IMR-90 (cell line): ENCODE measurements at regions not wholly inside any gene's neighbourhood (a gene's known extent, or its start where the extent isn't known, plus 50 kb on each side); places are given as distances from the start of the nearest gene placed in this dataset.

Source experiments
- ATAC-seq: fragments of 200-7000 bp; cut with Tn5 transposase; 2 replicates; pipeline ENCODE4 v1.9.1; 2020; ENCODE audit warnings: low read depth, mild to moderate bottlenecking, moderate library complexity
- BruUV-seq: library from RNA; stranded (reverse); fragments of 400-500 nt; replicated peaks from 2 replicates; lab custom pipeline; 2021; lab: Mats Ljungman, UMichigan
- CTCF ChIA-PET: fragments of 300-600 bp; formaldehyde crosslinking; extraction: SDS; loops from one replicate; lab custom pipeline; 2021; ENCODE audit warnings: antibody characterized with exemption; lab: Yijun Ruan, JAX
- POLR2A ChIA-PET: fragments of 300-600 bp; sonication (Branson Sonifier 250); formaldehyde crosslinking; loops from one replicate; lab custom pipeline; 2022; ENCODE audit warnings: antibody characterized with exemption; ENCODE audit not compliant: unreplicated experiment; lab: Charles Lee
- DNase-seq: peaks from one replicate; pipeline ENCODE4 v3.0.0; 2013
- H2AFZ ChIP-seq: replicated peaks from 2 replicates; pipeline ENCODE3; 2013; ENCODE audit warnings: low read length, mild to moderate bottlenecking; ENCODE audit not compliant: poor library complexity
- H2AK5ac ChIP-seq: 2 replicates; pipeline ENCODE4 v1.6.1; 2013; ENCODE audit warnings: low read depth, low read length, inconsistent platforms
- H2AK9ac ChIP-seq: replicated peaks from 2 replicates; pipeline ENCODE3; 2013; ENCODE audit warnings: mild to moderate bottlenecking, low read depth, low read length, moderate library complexity; ENCODE audit not compliant: poor library complexity
- H2BK120ac ChIP-seq: 2 replicates; pipeline ENCODE4 v1.6.1; 2013; ENCODE audit warnings: low read depth, low read length, inconsistent platforms
- H2BK15ac ChIP-seq: 3 replicates; pipeline ENCODE4 v1.6.1; 2013; ENCODE audit warnings: low read depth, low read length, inconsistent platforms
- H2BK20ac ChIP-seq: 2 replicates; pipeline ENCODE4 v1.6.1; 2013; ENCODE audit warnings: low read depth, mild to moderate bottlenecking, inconsistent platforms, low read length, moderate library complexity
- H2BK5ac ChIP-seq: 2 replicates; pipeline ENCODE4 v1.6.1; 2013; ENCODE audit warnings: mild to moderate bottlenecking, low read depth, low read length, inconsistent platforms; ENCODE audit not compliant: poor library complexity, severe bottlenecking
- H3K14ac ChIP-seq: replicated peaks from 2 replicates; pipeline ENCODE4 v1.6.1; 2013; ENCODE audit warnings: low read depth, low read length, inconsistent platforms
- H3K18ac ChIP-seq: 2 replicates; pipeline ENCODE4 v1.6.1; 2013; ENCODE audit warnings: low read depth, low read length, control low read depth
- H3K23ac ChIP-seq: 2 replicates; pipeline ENCODE4 v1.6.1; 2013; ENCODE audit warnings: low read depth, low read length, inconsistent platforms
- H3K27ac ChIP-seq: 2 replicates; pipeline ENCODE4 v1.5.1; 2013; ENCODE audit warnings: mild to moderate bottlenecking, control low read depth, low read length; ENCODE audit not compliant: insufficient read depth
- H3K27me3 ChIP-seq: 2 replicates; pipeline ENCODE4 v1.6.1; 2013; ENCODE audit warnings: low read length; ENCODE audit not compliant: control insufficient read depth, insufficient read depth
- H3K36me3 ChIP-seq: 2 replicates; pipeline ENCODE4 v1.6.1; 2013; ENCODE audit warnings: low read length, mixed read lengths; ENCODE audit not compliant: control insufficient read depth, insufficient read depth
- H3K4ac ChIP-seq: 2 replicates; pipeline ENCODE4 v1.6.1; 2013; ENCODE audit warnings: low read depth, low read length, inconsistent platforms
- H3K4me1 ChIP-seq: 2 replicates; pipeline ENCODE4 v1.6.1; 2013; ENCODE audit warnings: low read length, mixed read lengths; ENCODE audit not compliant: control insufficient read depth, insufficient read depth
- H3K4me2 ChIP-seq: 2 replicates; pipeline ENCODE4 v1.6.1; 2013; ENCODE audit warnings: low read depth, mild to moderate bottlenecking, control low read depth, low read length, moderate library complexity
- H3K4me3 ChIP-seq: 2 replicates; pipeline ENCODE4 v1.5.1; 2013; ENCODE audit warnings: low read depth, mild to moderate bottlenecking, control low read depth, low read length, moderate library complexity; ENCODE audit not compliant: insufficient read depth
- H3K56ac ChIP-seq: 2 replicates; pipeline ENCODE4 v1.6.1; 2013; ENCODE audit warnings: low read length, inconsistent platforms; ENCODE audit not compliant: insufficient read depth; ENCODE audit errors: extremely low read depth
- H3K79me1 ChIP-seq, 2 experiments: 2 replicates each; pipeline ENCODE4 v1.6.1; 2013; ENCODE audit warnings: low read length in 2 of 2, inconsistent platforms in 1 of 2, low read depth in 1 of 2
- H3K9ac ChIP-seq: 2 replicates; pipeline ENCODE4 v1.6.1; 2013; ENCODE audit warnings: low read depth, low read length, control low read depth
- H3K9me1 ChIP-seq: 2 replicates; pipeline ENCODE4 v1.6.1; 2013; ENCODE audit warnings: low read length, inconsistent platforms; ENCODE audit not compliant: insufficient read depth
- H3K9me3 ChIP-seq: 2 replicates; pipeline ENCODE4 v1.6.1; 2013; ENCODE audit warnings: low read length; ENCODE audit not compliant: control insufficient read depth, insufficient read depth
- H4K20me1 ChIP-seq: 2 replicates; pipeline ENCODE4 v1.6.1; 2013; ENCODE audit warnings: low read length, inconsistent platforms; ENCODE audit not compliant: insufficient read depth
- H4K5ac ChIP-seq: 2 replicates; pipeline ENCODE4 v1.6.1; 2013; ENCODE audit warnings: mild to moderate bottlenecking, low read depth, low read length, control low read depth
- H4K8ac ChIP-seq, 2 experiments: 2 replicates each; pipeline ENCODE4 v1.6.1; 2013; ENCODE audit warnings: low read depth in 2 of 2, low read length in 2 of 2, control low read depth in 1 of 2, inconsistent platforms in 1 of 2
- H4K91ac ChIP-seq: 2 replicates; pipeline ENCODE4 v1.6.1; 2013; ENCODE audit warnings: low read depth, low read length, inconsistent platforms; ENCODE audit not compliant: insufficient read depth
- BHLHE40 ChIP-seq: fragments of 150-350 bp; IDR thresholded peaks from 2 replicates; pipeline ENCODE4 v1.6.1; 2016; ENCODE audit warnings: mild to moderate bottlenecking, low read depth, low read length
- CEBPB ChIP-seq: IDR thresholded peaks from 2 replicates; pipeline ENCODE4 v1.6.1; 2012; ENCODE audit warnings: low read depth, low read length, improper control_type of control experiment
- MAFK ChIP-seq: IDR thresholded peaks from 2 replicates; pipeline ENCODE4 v1.6.1; 2012; ENCODE audit warnings: low read depth, low read length, improper control_type of control experiment
- MXI1 ChIP-seq: IDR thresholded peaks from 2 replicates; pipeline ENCODE4 v1.6.1; 2012; ENCODE audit warnings: low read depth, mild to moderate bottlenecking, low read length, moderate library complexity, borderline replicate concordance
- NFE2L2 ChIP-seq: fragments of 150-350 bp; IDR thresholded peaks from 2 replicates; pipeline ENCODE4 v1.6.1; 2016; ENCODE audit warnings: low read depth, mild to moderate bottlenecking, low read length
- RCOR1 ChIP-seq: IDR thresholded peaks from 2 replicates; pipeline ENCODE4 v1.6.1; 2012; ENCODE audit warnings: mild to moderate bottlenecking, low read length, improper control_type of control experiment; ENCODE audit not compliant: insufficient replicate concordance
- RFX5 ChIP-seq: IDR thresholded peaks from 2 replicates; pipeline ENCODE4 v1.8.0; 2012; ENCODE audit warnings: low read depth, mild to moderate bottlenecking, low read length, moderate library complexity
- SMC3 ChIP-seq: fragments of 150-350 bp; IDR thresholded peaks from 2 replicates; pipeline ENCODE4 v1.6.1; 2016; ENCODE audit warnings: low read depth, mild to moderate bottlenecking, antibody characterized with exemption, low read length, moderate library complexity
- WGBS, 2 experiments: methylation state at CpG; one replicate each; pipeline versions ENCODE4 v1.1.5 to v1.1.7; 2013; ENCODE audit warnings: missing lambda C conversion rate in 2 of 2; ENCODE audit not compliant: insufficient read length in 1 of 2; ENCODE audit errors: extremely low coverage in 2 of 2; 5-methylcytosine and 5-hydroxymethylcytosine counted together
- dilution Hi-C: fragments of 300-500 bp; cut with HindIII; formaldehyde crosslinking; loops from one replicate; pipeline ENCODE4 v1.14.3; 2018; ENCODE audit warnings: low sequenced_read_pairs; ENCODE audit not compliant: unreplicated experiment
- in situ Hi-C: fragments of 300-500 bp; cut with MboI; formaldehyde crosslinking; loops from 3 replicates; pipeline ENCODE4 v1.14.3; 2019; ENCODE audit warnings: low sequenced_read_pairs, inconsistent platforms, mixed read lengths
- intact Hi-C: fragments of 100-400 bp; cut with micrococcal nuclease; formaldehyde crosslinking; loops from 2 replicates; pipeline ENCODE4 v1.10.0; 2022
- TF ChIP-seq, protein P1 (sequence below): conservative IDR thresholded peaks from 2 replicates; pipeline ENCODE4 v1.5.1; 2012; ENCODE audit warnings: mild to moderate bottlenecking, low read depth, low read length, improper control_type of control experiment

DNA sequence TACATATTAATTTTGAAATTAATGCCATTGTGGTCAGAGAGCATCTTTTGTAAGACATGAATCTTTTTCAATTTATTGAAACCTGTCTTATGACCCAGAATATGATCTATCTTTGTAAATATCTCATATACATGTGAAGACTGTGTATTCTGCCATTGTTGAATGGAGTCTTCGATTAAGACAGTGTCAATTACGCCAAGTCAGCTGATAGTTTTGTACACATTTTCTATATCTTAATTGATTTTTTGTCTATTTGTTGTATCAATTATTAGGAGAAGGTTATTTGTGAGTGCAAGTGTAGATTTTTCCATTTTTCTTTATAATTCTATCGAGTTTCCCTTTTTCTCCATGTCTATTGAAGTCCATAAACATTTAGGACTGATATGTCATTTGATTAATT is 471.6 kb downstream of the MED10 start:
- Histone ChIP-seq H2BK5ac (no peak overlapping the region), H2AK5ac (no peak overlapping the region), H2BK120ac (no peak overlapping the region), H2BK15ac (no peak overlapping the region), H3K14ac (no peak overlapping the region), H3K4me2 (no peak overlapping the region), H4K20me1 (no peaks in the 10 kb centered on the region), H3K18ac (no peak overlapping the region), H3K9me1 (no peaks in the 10 kb centered on the region), H3K23ac (no peak overlapping the region), H3K27me3 (no peaks in the 10 kb centered on the region), H3K27ac (no peak overlapping the region), H3K4me3 (no peak overlapping the region), H3K4me1 (no peaks in the 10 kb centered on the region), H4K8ac (no peak overlapping the region), H3K36me3 (no peaks in the 10 kb centered on the region), H3K56ac (no peak overlapping the region), H2AK9ac (no peak overlapping the region), H3K79me1 (no peaks in the 10 kb centered on the region), H2AFZ (no peak overlapping the region), H3K4ac (no peak overlapping the region), H3K9me3 (peaks cover 7% of the 10 kb centered on the region), H2BK20ac (no peak overlapping the region), H3K9ac (no peak overlapping the region), H4K91ac (no peak overlapping the region), H4K5ac (no peak overlapping the region)
- no peak for DNase-seq
- TF ChIP-seq BHLHE40 (no peak), NFE2L2 (no peak), SMC3 (no peak), CEBPB (no peak), RCOR1 (no peak), RFX5 (no peak), MAFK (peak; percentile 54), MXI1 (no peak)
- TF ChIP-seq, protein P1, sequence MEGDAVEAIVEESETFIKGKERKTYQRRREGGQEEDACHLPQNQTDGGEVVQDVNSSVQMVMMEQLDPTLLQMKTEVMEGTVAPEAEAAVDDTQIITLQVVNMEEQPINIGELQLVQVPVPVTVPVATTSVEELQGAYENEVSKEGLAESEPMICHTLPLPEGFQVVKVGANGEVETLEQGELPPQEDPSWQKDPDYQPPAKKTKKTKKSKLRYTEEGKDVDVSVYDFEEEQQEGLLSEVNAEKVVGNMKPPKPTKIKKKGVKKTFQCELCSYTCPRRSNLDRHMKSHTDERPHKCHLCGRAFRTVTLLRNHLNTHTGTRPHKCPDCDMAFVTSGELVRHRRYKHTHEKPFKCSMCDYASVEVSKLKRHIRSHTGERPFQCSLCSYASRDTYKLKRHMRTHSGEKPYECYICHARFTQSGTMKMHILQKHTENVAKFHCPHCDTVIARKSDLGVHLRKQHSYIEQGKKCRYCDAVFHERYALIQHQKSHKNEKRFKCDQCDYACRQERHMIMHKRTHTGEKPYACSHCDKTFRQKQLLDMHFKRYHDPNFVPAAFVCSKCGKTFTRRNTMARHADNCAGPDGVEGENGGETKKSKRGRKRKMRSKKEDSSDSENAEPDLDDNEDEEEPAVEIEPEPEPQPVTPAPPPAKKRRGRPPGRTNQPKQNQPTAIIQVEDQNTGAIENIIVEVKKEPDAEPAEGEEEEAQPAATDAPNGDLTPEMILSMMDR = no peak
- WGBS, 2 experiments = no CpG with 5 or more reads among the region's 3 CpGs
- intact Hi-C loops (no loop called here), dilution Hi-C loops (no loop called here), in situ Hi-C loops (no loop called here)
- ATAC-seq = no peak
- POLR2A ChIA-PET = no interaction called here
- CTCF ChIA-PET = no interaction called here
- BruUV-seq = no TSS peak
